ENCODE measurements at regions not wholly inside any gene's neighbourhood (a gene's known extent, or its start where the extent isn't known, plus 50 kb on each side); places are given as distances from the start of the nearest gene placed in this dataset.

DNA sequence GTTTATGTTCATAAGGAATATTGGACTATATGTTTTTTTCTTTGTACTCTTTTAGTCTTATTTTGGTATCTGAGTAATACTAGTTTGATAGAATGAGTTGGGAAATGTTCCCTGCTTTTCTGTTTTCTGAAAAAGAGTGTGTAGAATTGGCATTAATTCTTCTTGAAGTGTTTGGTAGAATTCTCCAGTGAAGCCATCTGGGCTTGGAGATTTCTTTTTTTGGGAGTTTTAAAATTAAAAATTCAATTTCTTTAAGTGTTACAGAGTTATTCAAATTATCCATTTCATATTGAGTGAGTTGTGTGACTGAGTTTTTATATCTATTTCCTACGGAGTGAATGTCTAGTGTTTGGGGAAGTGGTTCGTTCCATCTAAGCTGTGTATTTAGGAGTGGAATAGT is 80.6 kb upstream of the HS6ST1 start:
- Histone ChIP-seq H3K27ac (ENCODE audit: low read depth, low read length) (no peak overlapping the region), H3K9me2 (replicated peaks; ENCODE audit: control insufficient read depth, low read length) (no peaks in the 10 kb centered on the region), H3K9me3 (ENCODE audit: control insufficient read depth, insufficient read depth, low read length) (no peaks in the 10 kb centered on the region), H3K79me2 (ENCODE audit: control insufficient read depth, low read length) (no peaks in the 10 kb centered on the region), H4K20me1 (ENCODE audit: control insufficient read depth, insufficient read depth, low read depth, low read length) (no peaks in the 10 kb centered on the region), H3K36me3 (ENCODE audit: control insufficient read depth, low read length) (no peaks in the 10 kb centered on the region), H3K4me3 (ENCODE audit: low read length) (no peak overlapping the region), H3K4me2 (ENCODE audit: low read length) (no peak overlapping the region), H3F3A (ENCODE audit: control insufficient read depth, insufficient read depth) (no peaks in the 10 kb centered on the region), H3K27me3 (ENCODE audit: control insufficient read depth, low read length) (no peaks in the 10 kb centered on the region), H3K4me1 (ENCODE audit: control insufficient read depth, low read length) (no peaks in the 10 kb centered on the region)
- TF ChIP-seq EZH2phosphoT487 (IDR thresholded peaks at IDR 0.05; ENCODE audit: borderline replicate concordance, low read length), result no peak
- TF ChIP-seq, protein P1, sequence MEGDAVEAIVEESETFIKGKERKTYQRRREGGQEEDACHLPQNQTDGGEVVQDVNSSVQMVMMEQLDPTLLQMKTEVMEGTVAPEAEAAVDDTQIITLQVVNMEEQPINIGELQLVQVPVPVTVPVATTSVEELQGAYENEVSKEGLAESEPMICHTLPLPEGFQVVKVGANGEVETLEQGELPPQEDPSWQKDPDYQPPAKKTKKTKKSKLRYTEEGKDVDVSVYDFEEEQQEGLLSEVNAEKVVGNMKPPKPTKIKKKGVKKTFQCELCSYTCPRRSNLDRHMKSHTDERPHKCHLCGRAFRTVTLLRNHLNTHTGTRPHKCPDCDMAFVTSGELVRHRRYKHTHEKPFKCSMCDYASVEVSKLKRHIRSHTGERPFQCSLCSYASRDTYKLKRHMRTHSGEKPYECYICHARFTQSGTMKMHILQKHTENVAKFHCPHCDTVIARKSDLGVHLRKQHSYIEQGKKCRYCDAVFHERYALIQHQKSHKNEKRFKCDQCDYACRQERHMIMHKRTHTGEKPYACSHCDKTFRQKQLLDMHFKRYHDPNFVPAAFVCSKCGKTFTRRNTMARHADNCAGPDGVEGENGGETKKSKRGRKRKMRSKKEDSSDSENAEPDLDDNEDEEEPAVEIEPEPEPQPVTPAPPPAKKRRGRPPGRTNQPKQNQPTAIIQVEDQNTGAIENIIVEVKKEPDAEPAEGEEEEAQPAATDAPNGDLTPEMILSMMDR (IDR thresholded peaks at IDR 0.05; ENCODE audit: low read depth, low read length, poor library complexity, severe bottlenecking), result no peak

DNA sequence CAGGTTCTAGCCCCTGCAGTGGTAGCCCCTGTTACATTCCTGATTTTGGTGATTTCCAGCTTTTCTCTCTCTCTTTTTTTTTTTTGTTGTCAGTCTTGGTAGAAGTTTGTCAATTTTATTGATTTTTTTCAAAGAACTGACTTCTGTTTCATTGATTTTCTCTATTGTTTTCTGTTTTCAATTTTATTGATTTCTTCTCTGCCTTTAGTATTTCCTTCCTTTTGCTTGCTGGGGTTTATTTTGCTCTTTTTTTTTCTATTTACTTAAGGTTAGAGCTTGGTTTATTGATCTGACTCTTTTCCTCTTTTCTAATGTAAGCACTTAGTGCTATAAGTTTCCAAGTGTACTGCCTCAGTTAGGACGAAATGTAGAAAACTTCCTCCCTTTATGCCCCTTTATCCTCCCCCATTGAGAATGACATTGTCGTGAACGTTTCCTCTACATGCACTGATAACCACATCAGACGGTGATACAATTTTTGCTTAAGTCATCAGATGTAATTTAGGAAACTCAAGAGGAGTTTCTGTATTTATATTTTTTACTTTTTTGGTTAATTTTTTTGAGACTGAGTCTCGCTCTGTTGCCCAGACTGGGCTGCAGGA is 81.1 kb upstream of the HS6ST1 start:
- TF ChIP-seq, protein P1 (IDR thresholded peaks at IDR 0.05; ENCODE audit: low read depth, low read length, poor library complexity, severe bottlenecking), result no peak
- no peak for TF ChIP-seq EZH2phosphoT487 (IDR thresholded peaks at IDR 0.05; ENCODE audit: borderline replicate concordance, low read length)
- Histone ChIP-seq H3K4me2 (ENCODE audit: low read length) (no peak overlapping the region), H3F3A (ENCODE audit: control insufficient read depth, insufficient read depth) (no peaks in the 10 kb centered on the region), H3K27me3 (ENCODE audit: control insufficient read depth, low read length) (no peaks in the 10 kb centered on the region), H3K9me2 (replicated peaks; ENCODE audit: control insufficient read depth, low read length) (no peaks in the 10 kb centered on the region), H3K36me3 (ENCODE audit: control insufficient read depth, low read length) (no peaks in the 10 kb centered on the region), H3K4me3 (ENCODE audit: low read length) (no peak overlapping the region), H3K4me1 (ENCODE audit: control insufficient read depth, low read length) (no peaks in the 10 kb centered on the region), H3K27ac (ENCODE audit: low read depth, low read length) (no peak overlapping the region), H3K9me3 (ENCODE audit: control insufficient read depth, insufficient read depth, low read length) (no peaks in the 10 kb centered on the region), H4K20me1 (ENCODE audit: control insufficient read depth, insufficient read depth, low read depth, low read length) (no peaks in the 10 kb centered on the region), H3K79me2 (ENCODE audit: control insufficient read depth, low read length) (no peaks in the 10 kb centered on the region)

DNA sequence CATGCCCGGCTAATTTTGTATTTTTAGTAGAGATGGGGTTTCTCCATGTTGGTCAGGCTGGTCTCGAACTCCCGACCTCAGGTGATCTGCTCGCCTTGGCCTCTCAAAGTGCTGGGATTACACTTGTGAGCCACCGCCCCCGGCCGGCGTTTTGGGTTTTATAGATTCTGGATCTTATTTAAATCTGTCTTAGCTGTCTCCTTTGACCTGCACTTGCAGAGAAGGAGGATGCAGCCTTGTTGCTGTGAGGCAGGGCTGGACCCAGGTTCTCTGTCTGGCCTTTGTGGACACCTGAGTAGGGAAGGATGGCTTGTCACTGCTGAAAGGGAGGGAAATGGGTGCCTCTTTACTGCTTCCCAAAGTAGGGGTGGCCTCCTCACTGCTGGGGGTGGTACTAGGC is 83.0 kb upstream of the HS6ST1 start:
- Histone ChIP-seq H3K9me3 (ENCODE audit: control insufficient read depth, insufficient read depth, low read length) (no peaks in the 10 kb centered on the region), H3F3A (ENCODE audit: control insufficient read depth, insufficient read depth) (no peaks in the 10 kb centered on the region), H3K27ac (ENCODE audit: low read depth, low read length) (no peak overlapping the region), H3K4me1 (ENCODE audit: control insufficient read depth, low read length) (no peaks in the 10 kb centered on the region), H4K20me1 (ENCODE audit: control insufficient read depth, insufficient read depth, low read depth, low read length) (no peaks in the 10 kb centered on the region), H3K79me2 (ENCODE audit: control insufficient read depth, low read length) (no peaks in the 10 kb centered on the region), H3K4me2 (ENCODE audit: low read length) (no peak overlapping the region), H3K4me3 (ENCODE audit: low read length) (no peak overlapping the region), H3K36me3 (ENCODE audit: control insufficient read depth, low read length) (no peaks in the 10 kb centered on the region), H3K9me2 (replicated peaks; ENCODE audit: control insufficient read depth, low read length) (no peaks in the 10 kb centered on the region), H3K27me3 (ENCODE audit: control insufficient read depth, low read length) (no peaks in the 10 kb centered on the region)
- TF ChIP-seq EZH2phosphoT487 (IDR thresholded peaks at IDR 0.05; ENCODE audit: borderline replicate concordance, low read length), result no peak
- TF ChIP-seq, protein P1 (IDR thresholded peaks at IDR 0.05; ENCODE audit: low read depth, low read length, poor library complexity, severe bottlenecking), result no peak

All from DOHH2 (cell line).